SK-N-SH treated with all-trans-retinoic acid at 6 μM for 48 hours (cell line): ENCODE measurements at regions not wholly inside any gene's neighbourhood (a gene's known extent, or its start where the extent isn't known, plus 50 kb on each side); places are given as distances from the start of the nearest gene placed in this dataset.

ENCODE experiments used
- CREB5 ChIP-seq: fragments of 250-450 bp; sonication (Bioruptor Pico); IDR thresholded peaks from 2 replicates; pipeline ENCODE4 v1.5.1; 2020; ENCODE audit warnings: low read depth, mild to moderate bottlenecking, moderate library complexity
- ESRRG ChIP-seq: fragments of 250-450 bp; sonication (Bioruptor Pico); IDR thresholded peaks from 2 replicates; pipeline ENCODE4 v1.6.1; 2021; ENCODE audit warnings: mild to moderate bottlenecking
- ISL1 ChIP-seq: fragments of 250-450 bp; sonication (Bioruptor Pico); IDR thresholded peaks from 2 replicates; pipeline ENCODE4 v2.1.2; 2022; ENCODE audit warnings: mild to moderate bottlenecking, moderate library complexity
- OSR1 ChIP-seq: fragments of 250-450 bp; sonication (Bioruptor Pico); IDR thresholded peaks from 2 replicates; pipeline ENCODE4 v1.8.0; 2022; ENCODE audit warnings: moderate library complexity, mild to moderate bottlenecking, inconsistent platforms
- PATZ1 ChIP-seq: fragments of 250-450 bp; sonication (Bioruptor Pico); IDR thresholded peaks from 2 replicates; pipeline ENCODE4 v1.8.0; 2020; ENCODE audit warnings: mild to moderate bottlenecking, moderate library complexity, borderline replicate concordance
- PPARA ChIP-seq: fragments of 250-450 bp; sonication (Bioruptor Pico); IDR thresholded peaks from 2 replicates; pipeline ENCODE4 v1.5.0; 2020; ENCODE audit warnings: mild to moderate bottlenecking, borderline replicate concordance
- RARB ChIP-seq: fragments of 250-450 bp; sonication (Bioruptor Pico); IDR thresholded peaks from 2 replicates; pipeline ENCODE4 v1.8.0; 2021; ENCODE audit warnings: mild to moderate bottlenecking, moderate library complexity
- TCF4 ChIP-seq: fragments of 250-450 bp; sonication (Bioruptor Pico); IDR thresholded peaks from 2 replicates; pipeline ENCODE4 v1.8.0; 2021; ENCODE audit warnings: mild to moderate bottlenecking, moderate library complexity, borderline replicate concordance
- ZFP30 ChIP-seq: fragments of 450-650 bp; formaldehyde crosslinking; IDR thresholded peaks from 2 replicates; pipeline ENCODE4 v1.5.0; 2022; ENCODE audit warnings: mild to moderate bottlenecking, moderate library complexity

- TF ChIP-seq PPARA (CRISPR knock-in tag) (no peak), PATZ1 (CRISPR knock-in tag) (no peak), ZFP30 (no peak), TCF4 (CRISPR knock-in tag) (no peak), ISL1 (no peak), ESRRG (CRISPR knock-in tag) (no peak), CREB5 (CRISPR knock-in tag) (no peak), OSR1 (CRISPR knock-in tag) (no peak), RARB (CRISPR knock-in tag) (no peak)
Observed at GRCh38 chr3:181510500-181510899, 201.2 kb upstream of the SOX2 start.
